ENCODE measurements at regions not wholly inside any gene's neighbourhood (a gene's known extent, or its start where the extent isn't known, plus 50 kb on each side); places are given as distances from the start of the nearest gene placed in this dataset.
"Not testable (repeated sequence)": the region's sequence is repeated elsewhere in the genome, so short reads cannot be mapped to it uniquely, and the experiment has no call there.

- H3K14ac ChIP-seq (ENCODE audit: insufficient read length); H2BK120ac ChIP-seq (replicated peaks; ENCODE audit: low read depth, low read length); H3K9me3 ChIP-seq (ENCODE audit: insufficient read depth in 2 of 2, low read depth in 1 of 2, low read length in 1 of 2); H3K23ac ChIP-seq (ENCODE audit: insufficient read length); H3K18ac ChIP-seq (ENCODE audit: extremely low read depth, low read length); H3K23me2 ChIP-seq (ENCODE audit: low read depth, low read length); H3K9ac ChIP-seq (replicated peaks in 1 of 4; ENCODE audit: extremely low read depth in 1 of 4, low read depth in 3 of 4, low read length in 3 of 4); H2BK5ac ChIP-seq (ENCODE audit: low read depth, low read length); H3K79me2 ChIP-seq (ENCODE audit: control insufficient read depth in 1 of 2, insufficient read depth in 2 of 2, low read length in 2 of 2); POLR2A ChIA-PET (ENCODE audit: partially characterized antibody); H2AK5ac ChIP-seq (ENCODE audit: low read depth, low read length); H2BK15ac ChIP-seq (ENCODE audit: low read length); H2BK20ac ChIP-seq (ENCODE audit: low read length); H4K5ac ChIP-seq (ENCODE audit: insufficient read length, low read depth, low read length); H3K79me1 ChIP-seq (ENCODE audit: low read depth, low read length); H3K27ac ChIP-seq (ENCODE audit: low read depth, low read length); FAIRE-seq; H2BK12ac ChIP-seq (ENCODE audit: low read depth, low read length); CTCF ChIA-PET (ENCODE audit: partially characterized antibody); H4K8ac ChIP-seq (ENCODE audit: extremely low read depth, insufficient read depth, low read length); H3K4me2 ChIP-seq (ENCODE audit: insufficient read depth in 1 of 2, low read depth in 2 of 2, low read length in 2 of 2); H2AFZ ChIP-seq (ENCODE audit: low read length); DNase-seq (ENCODE audit: low read depth in 1 of 2, low spot score in 2 of 2); H3K4me3 ChIP-seq (ENCODE audit: extremely low read depth in 1 of 4, insufficient read depth in 2 of 4, low read depth in 3 of 4, low read length in 4 of 4); H3K4ac ChIP-seq (replicated peaks; ENCODE audit: insufficient read length, low read depth, low read length); H3K27me3 ChIP-seq (replicated peaks in 1 of 4; ENCODE audit: control insufficient read depth in 3 of 4, extremely low read depth in 1 of 4, insufficient read depth in 3 of 4, low read length in 3 of 4); H4K20me1 ChIP-seq (replicated peaks in 1 of 2; ENCODE audit: control insufficient read depth in 1 of 2, insufficient read depth in 2 of 2, low read length in 2 of 2); H3K56ac ChIP-seq (replicated peaks; ENCODE audit: insufficient read length, low read depth, low read length); H4K91ac ChIP-seq (replicated peaks; ENCODE audit: insufficient read length, low read length); H3K4me1 ChIP-seq (replicated peaks in 1 of 4; ENCODE audit: control insufficient read depth in 3 of 4, insufficient read depth in 4 of 4, low read length in 3 of 4); H3K36me3 ChIP-seq (ENCODE audit: control insufficient read depth in 2 of 4, insufficient read depth in 4 of 4, low read length in 3 of 4): not testable (repeated sequence)
- 72% methylated on average over 7 of the region's 9 CpGs; no CpG with 5 or more reads in 1 of the 2 experiments for WGBS, 2 experiments (ENCODE audit: extremely low coverage in 1 of 2, insufficient coverage in 1 of 2, insufficient read length in 1 of 2, insufficient replicate concordance in 2 of 2, low coverage in 1 of 2, low lambda C conversion rate in 2 of 2, missing lambda C conversion rate in 1 of 2)
Measured at GRCh38 chr16:88236229-88236628, 146.5 kb upstream of the ZNF469 start.

- H2AFZ ChIP-seq (ENCODE audit: low read length); H3K18ac ChIP-seq (ENCODE audit: extremely low read depth, low read length); H3K23ac ChIP-seq (ENCODE audit: insufficient read length); H3K79me1 ChIP-seq (ENCODE audit: low read depth, low read length); H3K79me2 ChIP-seq (ENCODE audit: control insufficient read depth in 1 of 2, insufficient read depth in 2 of 2, low read length in 2 of 2); H2BK120ac ChIP-seq (replicated peaks; ENCODE audit: low read depth, low read length); H2BK12ac ChIP-seq (ENCODE audit: low read depth, low read length); H3K4ac ChIP-seq (replicated peaks; ENCODE audit: insufficient read length, low read depth, low read length); H3K56ac ChIP-seq (replicated peaks; ENCODE audit: insufficient read length, low read depth, low read length); POLR2A ChIA-PET (ENCODE audit: partially characterized antibody); H4K5ac ChIP-seq (ENCODE audit: insufficient read length, low read depth, low read length); FAIRE-seq; H3K4me1 ChIP-seq (replicated peaks in 1 of 4; ENCODE audit: control insufficient read depth in 3 of 4, insufficient read depth in 4 of 4, low read length in 3 of 4); H4K91ac ChIP-seq (replicated peaks; ENCODE audit: insufficient read length, low read length); H3K9ac ChIP-seq (replicated peaks in 1 of 4; ENCODE audit: extremely low read depth in 1 of 4, low read depth in 3 of 4, low read length in 3 of 4); H2BK15ac ChIP-seq (ENCODE audit: low read length); CTCF ChIA-PET (ENCODE audit: partially characterized antibody); H4K8ac ChIP-seq (ENCODE audit: extremely low read depth, insufficient read depth, low read length); DNase-seq (ENCODE audit: low read depth in 1 of 2, low spot score in 2 of 2); H2BK5ac ChIP-seq (ENCODE audit: low read depth, low read length); H3K4me3 ChIP-seq (ENCODE audit: extremely low read depth in 1 of 4, insufficient read depth in 2 of 4, low read depth in 3 of 4, low read length in 4 of 4); H2BK20ac ChIP-seq (ENCODE audit: low read length); H3K27ac ChIP-seq (ENCODE audit: low read depth, low read length); H3K14ac ChIP-seq (ENCODE audit: insufficient read length); H4K20me1 ChIP-seq (replicated peaks in 1 of 2; ENCODE audit: control insufficient read depth in 1 of 2, insufficient read depth in 2 of 2, low read length in 2 of 2); H3K9me3 ChIP-seq (ENCODE audit: insufficient read depth in 2 of 2, low read depth in 1 of 2, low read length in 1 of 2); H3K4me2 ChIP-seq (ENCODE audit: insufficient read depth in 1 of 2, low read depth in 2 of 2, low read length in 2 of 2); H3K27me3 ChIP-seq (replicated peaks in 1 of 4; ENCODE audit: control insufficient read depth in 3 of 4, extremely low read depth in 1 of 4, insufficient read depth in 3 of 4, low read length in 3 of 4); H3K23me2 ChIP-seq (ENCODE audit: low read depth, low read length); H3K36me3 ChIP-seq (ENCODE audit: control insufficient read depth in 2 of 4, insufficient read depth in 4 of 4, low read length in 3 of 4): not testable (repeated sequence)
- 0 out of 2 replicates have a peak overlapping the region, but pooled peaks have one; percentile 86 for H2AK5ac ChIP-seq (ENCODE audit: low read depth, low read length)
- WGBS, 2 experiments (ENCODE audit: extremely low coverage in 1 of 2, insufficient coverage in 1 of 2, insufficient read length in 1 of 2, insufficient replicate concordance in 2 of 2, low coverage in 1 of 2, low lambda C conversion rate in 2 of 2, missing lambda C conversion rate in 1 of 2): no CpG with 5 or more reads among the region's 9 CpGs
Measured at GRCh38 chr16:88237314-88237713, 145.4 kb upstream of the ZNF469 start.

Data from H1 (cell line).